K562 (cell line): ENCODE measurements at regions not wholly inside any gene's neighbourhood (a gene's known extent, or its start where the extent isn't known, plus 50 kb on each side); places are given as distances from the start of the nearest gene placed in this dataset.

Source experiments
- CBFA2T3 ChIP-seq: fragments of 450-650 bp; IDR thresholded peaks from 2 replicates; pipeline ENCODE4 v1.6.1; 2017
- FUS ChIP-seq: fragments of 200-400 bp; formaldehyde crosslinking; optimal IDR thresholded peaks from 2 replicates; pipeline ENCODE3; 2017; ENCODE audit warnings: low read depth, low read length
- L3MBTL2 ChIP-seq: fragments of 450-650 bp; IDR thresholded peaks from 2 replicates; pipeline ENCODE4 v1.6.1; 2016; ENCODE audit warnings: mild to moderate bottlenecking, moderate library complexity
- NCOA2 ChIP-seq, 2 experiments: fragments of 450-650 bp; IDR thresholded peaks; 2 replicates each; pipeline ENCODE4 v1.6.1; 2018; ENCODE audit warnings: mild to moderate bottlenecking in 2 of 2, moderate library complexity in 1 of 2; ENCODE audit not compliant: partially characterized antibody in 2 of 2
- NFYB ChIP-seq: IDR thresholded peaks from 2 replicates; pipeline ENCODE4 v1.6.1; 2011; ENCODE audit warnings: mild to moderate bottlenecking, moderate library complexity; ENCODE audit not compliant: insufficient read length; ENCODE audit errors: extremely low read depth
- ZBTB17 ChIP-seq: fragments of 450-650 bp; formaldehyde crosslinking; IDR thresholded peaks from 2 replicates; pipeline ENCODE4 v1.4.0; 2020; ENCODE audit warnings: mild to moderate bottlenecking
- TF ChIP-seq, protein P1 (sequence below): fragments of 250-450 bp; sonication (Bioruptor Pico); IDR thresholded peaks from 2 replicates; pipeline ENCODE4 v1.4.0; 2020
- TF ChIP-seq, protein P2 (sequence below): sonication (generic); formaldehyde crosslinking; IDR thresholded peaks from 2 replicates; pipeline ENCODE4 v1.8.1; 2023; ENCODE audit warnings: missing genetic modification reagents, mild to moderate bottlenecking, borderline replicate concordance
- TF ChIP-seq, protein P3 (sequence below): fragments of 250-450 bp; sonication (Bioruptor Pico); IDR thresholded peaks from 2 replicates; pipeline ENCODE4 v1.4.0; 2020; ENCODE audit warnings: mild to moderate bottlenecking, moderate library complexity, borderline replicate concordance
- TF ChIP-seq, protein P4 (sequence below): fragments of 250-450 bp; sonication (Bioruptor Pico); IDR thresholded peaks from 2 replicates; pipeline ENCODE4 v1.5.0; 2020; ENCODE audit warnings: mild to moderate bottlenecking

DNA sequence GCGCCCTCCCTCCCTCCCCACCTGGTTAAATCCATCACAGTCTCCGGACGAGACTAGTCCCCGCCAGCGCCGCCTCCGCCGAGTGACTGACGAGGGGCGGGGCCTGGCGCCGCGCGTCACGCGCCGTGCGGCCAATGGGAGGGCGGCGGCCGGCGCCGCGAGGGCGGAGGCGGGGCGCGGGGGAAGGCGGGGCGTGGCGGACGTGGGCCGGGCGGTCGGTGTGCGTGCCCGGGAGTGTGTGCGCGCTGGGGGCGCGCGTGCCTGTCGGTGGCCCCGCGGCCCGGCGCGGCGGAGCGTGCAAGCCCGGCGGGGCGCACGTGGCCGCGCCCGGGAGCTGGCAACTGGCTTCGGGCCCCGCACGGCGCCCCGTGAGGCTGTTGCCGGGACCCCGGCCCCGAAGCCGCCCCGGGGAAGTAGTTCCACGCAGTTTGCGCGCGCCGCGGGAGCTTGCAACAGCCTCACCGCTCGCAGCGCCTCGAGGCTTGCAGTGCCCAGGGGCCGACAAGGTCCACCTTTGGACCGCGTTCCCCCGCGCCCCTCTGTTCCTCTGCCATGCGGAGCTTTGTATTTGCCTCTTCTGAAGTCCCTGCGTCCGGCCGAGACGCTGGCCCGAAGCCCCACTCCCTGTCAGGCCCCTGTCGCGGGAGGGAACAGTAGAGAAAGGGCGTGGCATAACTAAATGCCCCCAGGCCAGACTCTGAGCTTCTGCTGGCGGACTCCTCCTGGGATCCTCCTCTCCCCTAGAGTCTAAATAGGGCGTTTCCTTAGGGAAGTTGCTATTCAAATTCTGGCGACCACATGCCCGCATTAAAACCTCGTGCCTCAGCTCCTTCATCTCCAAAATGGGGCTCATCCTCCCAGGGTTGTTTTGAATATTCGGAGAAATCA is 400.9 kb downstream of the SHQ1 start (continued):
- TF ChIP-seq, protein P1, sequence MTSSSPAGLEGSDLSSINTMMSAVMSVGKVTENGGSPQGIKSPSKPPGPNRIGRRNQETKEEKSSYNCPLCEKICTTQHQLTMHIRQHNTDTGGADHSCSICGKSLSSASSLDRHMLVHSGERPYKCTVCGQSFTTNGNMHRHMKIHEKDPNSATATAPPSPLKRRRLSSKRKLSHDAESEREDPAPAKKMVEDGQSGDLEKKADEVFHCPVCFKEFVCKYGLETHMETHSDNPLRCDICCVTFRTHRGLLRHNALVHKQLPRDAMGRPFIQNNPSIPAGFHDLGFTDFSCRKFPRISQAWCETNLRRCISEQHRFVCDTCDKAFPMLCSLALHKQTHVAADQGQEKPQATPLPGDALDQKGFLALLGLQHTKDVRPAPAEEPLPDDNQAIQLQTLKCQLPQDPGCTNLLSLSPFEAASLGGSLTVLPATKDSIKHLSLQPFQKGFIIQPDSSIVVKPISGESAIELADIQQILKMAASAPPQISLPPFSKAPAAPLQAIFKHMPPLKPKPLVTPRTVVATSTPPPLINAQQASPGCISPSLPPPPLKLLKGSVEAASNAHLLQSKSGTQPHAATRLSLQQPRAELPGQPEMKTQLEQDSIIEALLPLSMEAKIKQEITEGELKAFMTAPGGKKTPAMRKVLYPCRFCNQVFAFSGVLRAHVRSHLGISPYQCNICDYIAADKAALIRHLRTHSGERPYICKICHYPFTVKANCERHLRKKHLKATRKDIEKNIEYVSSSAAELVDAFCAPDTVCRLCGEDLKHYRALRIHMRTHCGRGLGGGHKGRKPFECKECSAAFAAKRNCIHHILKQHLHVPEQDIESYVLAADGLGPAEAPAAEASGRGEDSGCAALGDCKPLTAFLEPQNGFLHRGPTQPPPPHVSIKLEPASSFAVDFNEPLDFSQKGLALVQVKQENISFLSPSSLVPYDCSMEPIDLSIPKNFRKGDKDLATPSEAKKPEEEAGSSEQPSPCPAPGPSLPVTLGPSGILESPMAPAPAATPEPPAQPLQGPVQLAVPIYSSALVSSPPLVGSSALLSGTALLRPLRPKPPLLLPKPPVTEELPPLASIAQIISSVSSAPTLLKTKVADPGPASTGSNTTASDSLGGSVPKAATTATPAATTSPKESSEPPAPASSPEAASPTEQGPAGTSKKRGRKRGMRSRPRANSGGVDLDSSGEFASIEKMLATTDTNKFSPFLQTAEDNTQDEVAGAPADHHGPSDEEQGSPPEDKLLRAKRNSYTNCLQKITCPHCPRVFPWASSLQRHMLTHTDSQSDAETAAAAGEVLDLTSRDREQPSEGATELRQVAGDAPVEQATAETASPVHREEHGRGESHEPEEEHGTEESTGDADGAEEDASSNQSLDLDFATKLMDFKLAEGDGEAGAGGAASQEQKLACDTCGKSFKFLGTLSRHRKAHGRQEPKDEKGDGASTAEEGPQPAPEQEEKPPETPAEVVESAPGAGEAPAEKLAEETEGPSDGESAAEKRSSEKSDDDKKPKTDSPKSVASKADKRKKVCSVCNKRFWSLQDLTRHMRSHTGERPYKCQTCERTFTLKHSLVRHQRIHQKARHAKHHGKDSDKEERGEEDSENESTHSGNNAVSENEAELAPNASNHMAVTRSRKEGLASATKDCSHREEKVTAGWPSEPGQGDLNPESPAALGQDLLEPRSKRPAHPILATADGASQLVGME (CRISPR knock-in tag) = no peak; the same call in 1 of the 2 replicates
- TF ChIP-seq L3MBTL2 = peak; percentile 100
- TF ChIP-seq, protein P2, sequence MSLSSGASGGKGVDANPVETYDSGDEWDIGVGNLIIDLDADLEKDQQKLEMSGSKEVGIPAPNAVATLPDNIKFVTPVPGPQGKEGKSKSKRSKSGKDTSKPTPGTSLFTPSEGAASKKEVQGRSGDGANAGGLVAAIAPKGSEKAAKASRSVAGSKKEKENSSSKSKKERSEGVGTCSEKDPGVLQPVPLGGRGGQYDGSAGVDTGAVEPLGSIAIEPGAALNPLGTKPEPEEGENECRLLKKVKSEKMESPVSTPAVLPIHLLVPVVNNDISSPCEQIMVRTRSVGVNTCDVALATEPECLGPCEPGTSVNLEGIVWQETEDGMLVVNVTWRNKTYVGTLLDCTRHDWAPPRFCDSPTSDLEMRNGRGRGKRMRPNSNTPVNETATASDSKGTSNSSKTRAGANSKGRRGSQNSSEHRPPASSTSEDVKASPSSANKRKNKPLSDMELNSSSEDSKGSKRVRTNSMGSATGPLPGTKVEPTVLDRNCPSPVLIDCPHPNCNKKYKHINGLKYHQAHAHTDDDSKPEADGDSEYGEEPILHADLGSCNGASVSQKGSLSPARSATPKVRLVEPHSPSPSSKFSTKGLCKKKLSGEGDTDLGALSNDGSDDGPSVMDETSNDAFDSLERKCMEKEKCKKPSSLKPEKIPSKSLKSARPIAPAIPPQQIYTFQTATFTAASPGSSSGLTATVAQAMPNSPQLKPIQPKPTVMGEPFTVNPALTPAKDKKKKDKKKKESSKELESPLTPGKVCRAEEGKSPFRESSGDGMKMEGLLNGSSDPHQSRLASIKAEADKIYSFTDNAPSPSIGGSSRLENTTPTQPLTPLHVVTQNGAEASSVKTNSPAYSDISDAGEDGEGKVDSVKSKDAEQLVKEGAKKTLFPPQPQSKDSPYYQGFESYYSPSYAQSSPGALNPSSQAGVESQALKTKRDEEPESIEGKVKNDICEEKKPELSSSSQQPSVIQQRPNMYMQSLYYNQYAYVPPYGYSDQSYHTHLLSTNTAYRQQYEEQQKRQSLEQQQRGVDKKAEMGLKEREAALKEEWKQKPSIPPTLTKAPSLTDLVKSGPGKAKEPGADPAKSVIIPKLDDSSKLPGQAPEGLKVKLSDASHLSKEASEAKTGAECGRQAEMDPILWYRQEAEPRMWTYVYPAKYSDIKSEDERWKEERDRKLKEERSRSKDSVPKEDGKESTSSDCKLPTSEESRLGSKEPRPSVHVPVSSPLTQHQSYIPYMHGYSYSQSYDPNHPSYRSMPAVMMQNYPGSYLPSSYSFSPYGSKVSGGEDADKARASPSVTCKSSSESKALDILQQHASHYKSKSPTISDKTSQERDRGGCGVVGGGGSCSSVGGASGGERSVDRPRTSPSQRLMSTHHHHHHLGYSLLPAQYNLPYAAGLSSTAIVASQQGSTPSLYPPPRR = no peak
- TF ChIP-seq NCOA2 (IDR thresholded peaks at IDR 0.05; ENCODE audit: partially characterized antibody in 2 of 2) = no peak
- TF ChIP-seq NFYB = peak; percentile 35
- no peak for TF ChIP-seq CBFA2T3
- TF ChIP-seq, protein P3, sequence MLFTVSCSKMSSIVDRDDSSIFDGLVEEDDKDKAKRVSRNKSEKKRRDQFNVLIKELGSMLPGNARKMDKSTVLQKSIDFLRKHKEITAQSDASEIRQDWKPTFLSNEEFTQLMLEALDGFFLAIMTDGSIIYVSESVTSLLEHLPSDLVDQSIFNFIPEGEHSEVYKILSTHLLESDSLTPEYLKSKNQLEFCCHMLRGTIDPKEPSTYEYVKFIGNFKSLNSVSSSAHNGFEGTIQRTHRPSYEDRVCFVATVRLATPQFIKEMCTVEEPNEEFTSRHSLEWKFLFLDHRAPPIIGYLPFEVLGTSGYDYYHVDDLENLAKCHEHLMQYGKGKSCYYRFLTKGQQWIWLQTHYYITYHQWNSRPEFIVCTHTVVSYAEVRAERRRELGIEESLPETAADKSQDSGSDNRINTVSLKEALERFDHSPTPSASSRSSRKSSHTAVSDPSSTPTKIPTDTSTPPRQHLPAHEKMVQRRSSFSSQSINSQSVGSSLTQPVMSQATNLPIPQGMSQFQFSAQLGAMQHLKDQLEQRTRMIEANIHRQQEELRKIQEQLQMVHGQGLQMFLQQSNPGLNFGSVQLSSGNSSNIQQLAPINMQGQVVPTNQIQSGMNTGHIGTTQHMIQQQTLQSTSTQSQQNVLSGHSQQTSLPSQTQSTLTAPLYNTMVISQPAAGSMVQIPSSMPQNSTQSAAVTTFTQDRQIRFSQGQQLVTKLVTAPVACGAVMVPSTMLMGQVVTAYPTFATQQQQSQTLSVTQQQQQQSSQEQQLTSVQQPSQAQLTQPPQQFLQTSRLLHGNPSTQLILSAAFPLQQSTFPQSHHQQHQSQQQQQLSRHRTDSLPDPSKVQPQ (CRISPR knock-in tag) = no peak
- TF ChIP-seq, protein P4, sequence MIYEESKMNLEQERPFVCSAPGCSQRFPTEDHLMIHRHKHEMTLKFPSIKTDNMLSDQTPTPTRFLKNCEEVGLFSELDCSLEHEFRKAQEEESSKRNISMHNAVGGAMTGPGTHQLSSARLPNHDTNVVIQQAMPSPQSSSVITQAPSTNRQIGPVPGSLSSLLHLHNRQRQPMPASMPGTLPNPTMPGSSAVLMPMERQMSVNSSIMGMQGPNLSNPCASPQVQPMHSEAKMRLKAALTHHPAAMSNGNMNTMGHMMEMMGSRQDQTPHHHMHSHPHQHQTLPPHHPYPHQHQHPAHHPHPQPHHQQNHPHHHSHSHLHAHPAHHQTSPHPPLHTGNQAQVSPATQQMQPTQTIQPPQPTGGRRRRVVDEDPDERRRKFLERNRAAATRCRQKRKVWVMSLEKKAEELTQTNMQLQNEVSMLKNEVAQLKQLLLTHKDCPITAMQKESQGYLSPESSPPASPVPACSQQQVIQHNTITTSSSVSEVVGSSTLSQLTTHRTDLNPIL = no peak
- TF ChIP-seq FUS = no peak
- TF ChIP-seq ZBTB17 (CRISPR knock-in tag) = peak; percentile 73; the same call in 1 of the 2 replicates
